ENCODE measurements at regions not wholly inside any gene's neighbourhood (a gene's known extent, or its start where the extent isn't known, plus 50 kb on each side); places are given as distances from the start of the nearest gene placed in this dataset.
A peak's percentile ranks its signal among the peaks of the same experiment; 100 is the strongest.

GRCh38 chr1:235925016-235925415, 58.3 kb upstream of the LYST start:
- DNase-seq = no peak

- peak; percentile 58 for DNase-seq
Measured at GRCh38 chr1:235923466-235924021, 56.8 kb upstream of the LYST start.

GRCh38 chr1:235920596-235921375, 54.1 kb upstream of the LYST start:
- DNase-seq = no peak

- DNase-seq = peak; percentile 84
Measured at GRCh38 chr1:235919833-235920441, 53.2 kb upstream of the LYST start.

- peak; percentile 27 for DNase-seq
Measured at GRCh38 chr1:235919127-235919832, 52.6 kb upstream of the LYST start.

- no peak for DNase-seq
Measured at GRCh38 chr1:235918465-235918864, 51.8 kb upstream of the LYST start.

- DNase-seq = no peak
Measured at GRCh38 chr1:235918032-235918431, 51.3 kb upstream of the LYST start.

GRCh38 chr1:235917267-235917811, 50.6 kb upstream of the LYST start:
- peak; percentile 99 for DNase-seq

All from HCEC 1CT (cell line).